Erythroblast (primary cell): ENCODE measurements at regions not wholly inside any gene's neighbourhood (a gene's known extent, or its start where the extent isn't known, plus 50 kb on each side); places are given as distances from the start of the nearest gene placed in this dataset.
"Not testable (repeated sequence)": the region's sequence is repeated elsewhere in the genome, so short reads cannot be mapped to it uniquely, and the experiment has no call there.

Source experiments
- GATA1 ChIP-seq: IDR thresholded peaks from 2 replicates; pipeline ENCODE4 v1.6.1; 2011; ENCODE audit warnings: low read depth, mild to moderate bottlenecking, control low read depth, low read length, moderate library complexity
- POLR2A ChIP-seq: IDR thresholded peaks from 2 replicates; pipeline ENCODE4 v1.6.1; 2011; ENCODE audit warnings: mild to moderate bottlenecking, low read length

DNA sequence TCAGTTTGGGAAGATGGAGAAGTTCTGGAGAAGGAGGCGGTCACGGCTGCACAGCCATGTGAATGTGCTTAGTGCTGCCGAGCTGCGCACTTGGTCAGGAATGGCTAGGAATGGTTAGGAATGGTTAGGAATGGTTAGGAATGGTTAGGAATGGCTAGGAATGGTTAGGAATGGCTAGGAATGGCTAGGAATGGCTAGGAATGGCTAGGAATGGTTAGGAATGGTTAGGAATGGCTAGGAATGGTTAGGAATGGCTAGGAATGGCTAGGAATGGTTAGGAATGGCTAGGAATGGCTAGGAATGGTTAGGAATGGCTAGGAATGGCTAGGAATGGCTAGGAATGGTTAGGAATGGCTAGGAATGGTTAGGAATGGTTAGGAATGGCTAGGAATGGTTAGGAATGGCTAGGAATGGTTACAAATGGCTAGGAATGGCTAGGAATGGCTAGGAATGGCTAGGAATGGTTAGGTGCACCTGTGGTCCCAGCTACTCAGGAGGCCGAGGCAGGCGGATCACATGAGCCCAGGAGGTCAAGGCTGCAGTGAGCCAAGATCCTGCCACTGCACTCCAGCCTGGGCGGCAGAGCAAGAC is 94.7 kb upstream of the PPP1R26 start:
- not testable (repeated sequence) for TF ChIP-seq POLR2A, GATA1
